HG03439 (cell line): ENCODE measurements at regions not wholly inside any gene's neighbourhood (a gene's known extent, or its start where the extent isn't known, plus 50 kb on each side); places are given as distances from the start of the nearest gene placed in this dataset.

ENCODE experiments used
- ATAC-seq: cut with Tn5 transposase; IDR thresholded peaks from one replicate; pipeline ENCODE4 v1.9.1; 2021; ENCODE audit warnings: mild to moderate bottlenecking, moderate library complexity; ENCODE audit not compliant: unreplicated experiment

GRCh38 chr5:173762930-173763329 lies 125.2 kb upstream of the CPEB4 start:
- no peak for ATAC-seq

GRCh38 chr5:173763410-173763809 lies 124.7 kb upstream of the CPEB4 start:
- no peak for ATAC-seq

GRCh38 chr5:173764332-173765028 lies 123.7 kb upstream of the CPEB4 start:
- no peak for ATAC-seq

GRCh38 chr5:173765029-173765644 lies 123.0 kb upstream of the CPEB4 start:
- no peak for ATAC-seq

GRCh38 chr5:173765661-173766060 lies 122.5 kb upstream of the CPEB4 start:
- ATAC-seq: no peak

GRCh38 chr5:173767574-173768266 lies 120.4 kb upstream of the CPEB4 start:
- ATAC-seq: no peak

- no peak for ATAC-seq
Observed at GRCh38 chr5:173768267-173768806, 119.8 kb upstream of the CPEB4 start.

- ATAC-seq: no peak
Observed at GRCh38 chr5:173768891-173769290, 119.3 kb upstream of the CPEB4 start.

- ATAC-seq: no peak
Observed at GRCh38 chr5:173770637-173771036, 117.5 kb upstream of the CPEB4 start.

- no peak for ATAC-seq
Observed at GRCh38 chr5:173771121-173771724, 116.9 kb upstream of the CPEB4 start.

- no peak for ATAC-seq
Observed at GRCh38 chr5:173771725-173772383, 116.3 kb upstream of the CPEB4 start.

- no peak for ATAC-seq
Observed at GRCh38 chr5:173772384-173773059, 115.6 kb upstream of the CPEB4 start.

- ATAC-seq: no peak
Observed at GRCh38 chr5:173774271-173774761, 113.8 kb upstream of the CPEB4 start.

- ATAC-seq: no peak
Observed at GRCh38 chr5:173775261-173776197, 112.6 kb upstream of the CPEB4 start.

GRCh38 chr5:173777149-173777548 lies 111.0 kb upstream of the CPEB4 start:
- ATAC-seq: no peak

- ATAC-seq: no peak
Observed at GRCh38 chr5:173777674-173778073, 110.5 kb upstream of the CPEB4 start.

- ATAC-seq: no peak
Observed at GRCh38 chr5:173778152-173778782, 109.9 kb upstream of the CPEB4 start.

- ATAC-seq: no peak
Observed at GRCh38 chr5:173778784-173779304, 109.3 kb upstream of the CPEB4 start.
